PFSK-1 (cell line): ENCODE measurements at regions not wholly inside any gene's neighbourhood (a gene's known extent, or its start where the extent isn't known, plus 50 kb on each side); places are given as distances from the start of the nearest gene placed in this dataset.

ENCODE experiments used
- FOXP2 ChIP-seq: optimal IDR thresholded peaks from 2 replicates; pipeline ENCODE3; 2011; ENCODE audit warnings: borderline replicate concordance, control low read depth, inconsistent platforms; ENCODE audit not compliant: insufficient read depth; ENCODE audit errors: extremely low read length, extremely low read depth
- POLR2AphosphoS5 ChIP-seq: IDR thresholded peaks from 2 replicates; pipeline ENCODE4 v1.6.1; 2012; ENCODE audit warnings: low read depth, mild to moderate bottlenecking, control low read depth, low read length, moderate library complexity
- SIN3A ChIP-seq: IDR thresholded peaks from 2 replicates; pipeline ENCODE4 v1.6.1; 2012; ENCODE audit warnings: mild to moderate bottlenecking, low read length, moderate library complexity, borderline replicate concordance; ENCODE audit not compliant: insufficient read depth
- TAF1 ChIP-seq: IDR thresholded peaks from 2 replicates; pipeline ENCODE4 v1.6.1; 2012; ENCODE audit warnings: low read length, control low read depth, borderline replicate concordance; ENCODE audit not compliant: insufficient read depth
- TF ChIP-seq, protein P1 (sequence below), 2 experiments: IDR thresholded peaks; 2 replicates each; pipeline versions ENCODE4 v1.6.1 to v1.8.0; 2011 to 2012; ENCODE audit warnings: low read depth in 2 of 2, low read length in 2 of 2, control low read depth in 1 of 2, inconsistent platforms in 1 of 2, mild to moderate bottlenecking in 1 of 2, moderate library complexity in 1 of 2; ENCODE audit not compliant: insufficient read depth in 1 of 2

DNA sequence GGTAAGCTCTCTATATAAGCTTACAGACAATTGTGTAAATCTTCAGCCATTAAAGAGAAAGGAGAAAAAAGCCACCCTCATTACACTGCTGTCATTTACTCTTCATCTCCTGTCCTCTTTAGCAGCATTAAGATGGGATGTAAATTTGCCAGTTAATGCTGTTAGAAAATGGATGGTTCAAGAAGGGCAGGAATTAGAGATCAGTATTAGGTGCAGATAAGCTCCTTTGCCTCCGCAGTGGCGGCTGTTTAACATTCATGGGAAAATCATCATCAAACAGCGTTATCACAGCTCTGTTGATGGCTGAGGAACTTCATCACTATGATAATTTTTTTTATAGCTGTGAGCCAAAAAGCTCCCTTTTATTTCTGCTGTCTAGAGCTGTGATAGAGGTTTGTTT lies 61.8 kb upstream of the FAM204A start:
- no peak for TF ChIP-seq FOXP2
- no peak for TF ChIP-seq SIN3A
- no peak for TF ChIP-seq TAF1
- no peak for TF ChIP-seq POLR2AphosphoS5
- TF ChIP-seq, protein P1, sequence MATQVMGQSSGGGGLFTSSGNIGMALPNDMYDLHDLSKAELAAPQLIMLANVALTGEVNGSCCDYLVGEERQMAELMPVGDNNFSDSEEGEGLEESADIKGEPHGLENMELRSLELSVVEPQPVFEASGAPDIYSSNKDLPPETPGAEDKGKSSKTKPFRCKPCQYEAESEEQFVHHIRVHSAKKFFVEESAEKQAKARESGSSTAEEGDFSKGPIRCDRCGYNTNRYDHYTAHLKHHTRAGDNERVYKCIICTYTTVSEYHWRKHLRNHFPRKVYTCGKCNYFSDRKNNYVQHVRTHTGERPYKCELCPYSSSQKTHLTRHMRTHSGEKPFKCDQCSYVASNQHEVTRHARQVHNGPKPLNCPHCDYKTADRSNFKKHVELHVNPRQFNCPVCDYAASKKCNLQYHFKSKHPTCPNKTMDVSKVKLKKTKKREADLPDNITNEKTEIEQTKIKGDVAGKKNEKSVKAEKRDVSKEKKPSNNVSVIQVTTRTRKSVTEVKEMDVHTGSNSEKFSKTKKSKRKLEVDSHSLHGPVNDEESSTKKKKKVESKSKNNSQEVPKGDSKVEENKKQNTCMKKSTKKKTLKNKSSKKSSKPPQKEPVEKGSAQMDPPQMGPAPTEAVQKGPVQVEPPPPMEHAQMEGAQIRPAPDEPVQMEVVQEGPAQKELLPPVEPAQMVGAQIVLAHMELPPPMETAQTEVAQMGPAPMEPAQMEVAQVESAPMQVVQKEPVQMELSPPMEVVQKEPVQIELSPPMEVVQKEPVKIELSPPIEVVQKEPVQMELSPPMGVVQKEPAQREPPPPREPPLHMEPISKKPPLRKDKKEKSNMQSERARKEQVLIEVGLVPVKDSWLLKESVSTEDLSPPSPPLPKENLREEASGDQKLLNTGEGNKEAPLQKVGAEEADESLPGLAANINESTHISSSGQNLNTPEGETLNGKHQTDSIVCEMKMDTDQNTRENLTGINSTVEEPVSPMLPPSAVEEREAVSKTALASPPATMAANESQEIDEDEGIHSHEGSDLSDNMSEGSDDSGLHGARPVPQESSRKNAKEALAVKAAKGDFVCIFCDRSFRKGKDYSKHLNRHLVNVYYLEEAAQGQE (IDR thresholded peaks at IDR 0.05; ENCODE audit: insufficient read depth in 1 of 2, low read depth in 2 of 2, low read length in 2 of 2): no peak

DNA sequence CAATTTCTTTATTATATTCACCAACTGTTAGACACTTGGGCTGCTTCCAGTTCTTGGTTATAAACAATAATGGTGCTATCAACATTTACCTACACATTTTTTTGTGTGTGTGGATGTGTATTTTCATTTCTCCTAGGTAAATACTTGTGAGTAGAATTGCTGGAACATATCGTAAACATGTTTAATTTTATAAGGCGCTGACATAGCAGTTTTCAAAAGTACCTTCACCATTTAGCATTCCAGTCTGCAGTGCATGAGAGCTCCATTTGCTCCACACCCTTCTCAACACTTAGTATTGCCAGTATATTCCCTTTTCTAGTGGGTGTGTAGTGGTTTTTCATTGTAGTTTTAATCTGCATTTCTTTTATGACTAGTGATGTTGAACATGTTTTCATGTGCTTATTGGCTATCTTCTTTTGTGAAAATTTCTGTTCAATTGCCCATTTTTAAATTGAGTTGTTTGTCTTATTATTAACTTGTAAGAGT lies 59.6 kb upstream of the FAM204A start:
- TF ChIP-seq POLR2AphosphoS5 (no peak), FOXP2 (no peak), SIN3A (no peak), TAF1 (no peak)
- TF ChIP-seq, protein P1 (IDR thresholded peaks at IDR 0.05; ENCODE audit: insufficient read depth in 1 of 2, low read depth in 2 of 2, low read length in 2 of 2): no peak

DNA sequence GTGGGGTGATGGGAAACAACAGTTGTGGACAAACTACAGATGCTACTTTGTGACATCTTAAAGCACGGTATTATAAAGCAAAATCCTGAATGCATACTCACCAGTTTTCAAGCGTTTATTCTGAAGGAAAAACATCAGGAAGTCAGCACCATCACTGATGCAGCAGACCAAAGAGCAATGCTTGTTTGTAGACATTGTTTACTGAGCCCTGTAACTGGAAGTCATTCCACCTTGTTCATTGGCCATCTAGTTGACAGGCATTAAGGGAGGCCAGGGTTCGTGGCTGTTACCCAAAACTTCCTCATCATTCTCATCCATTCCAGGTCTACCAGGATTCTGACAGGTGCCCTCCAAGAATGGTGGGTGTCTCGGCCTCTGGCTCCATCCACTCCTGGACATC lies 55.3 kb upstream of the FAM204A start:
- TF ChIP-seq POLR2AphosphoS5 (no peak), FOXP2 (no peak), TAF1 (no peak), SIN3A (no peak)

DNA sequence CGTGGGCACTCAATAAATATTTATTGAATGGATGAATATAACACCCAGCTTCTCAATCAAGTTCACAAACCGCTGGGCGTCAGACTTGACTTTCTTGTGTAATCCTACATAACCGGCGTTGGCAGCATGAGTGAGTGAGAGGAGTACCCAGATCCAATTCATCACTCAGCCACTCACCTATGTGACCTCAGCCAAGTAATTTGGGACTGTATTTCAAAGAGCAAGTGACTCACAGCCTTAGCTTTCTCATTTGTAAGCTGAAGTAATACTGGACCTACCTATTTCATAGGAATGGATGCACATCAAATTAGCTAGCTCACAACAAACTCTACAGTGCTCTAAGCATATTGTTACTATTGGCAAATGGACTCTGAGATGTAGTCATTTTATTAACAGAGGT lies 53.8 kb upstream of the FAM204A start:
- TF ChIP-seq FOXP2 (no peak), SIN3A (no peak), POLR2AphosphoS5 (no peak), TAF1 (no peak)
- TF ChIP-seq, protein P1 (IDR thresholded peaks at IDR 0.05; ENCODE audit: insufficient read depth in 1 of 2, low read depth in 2 of 2, low read length in 2 of 2): no peak

DNA sequence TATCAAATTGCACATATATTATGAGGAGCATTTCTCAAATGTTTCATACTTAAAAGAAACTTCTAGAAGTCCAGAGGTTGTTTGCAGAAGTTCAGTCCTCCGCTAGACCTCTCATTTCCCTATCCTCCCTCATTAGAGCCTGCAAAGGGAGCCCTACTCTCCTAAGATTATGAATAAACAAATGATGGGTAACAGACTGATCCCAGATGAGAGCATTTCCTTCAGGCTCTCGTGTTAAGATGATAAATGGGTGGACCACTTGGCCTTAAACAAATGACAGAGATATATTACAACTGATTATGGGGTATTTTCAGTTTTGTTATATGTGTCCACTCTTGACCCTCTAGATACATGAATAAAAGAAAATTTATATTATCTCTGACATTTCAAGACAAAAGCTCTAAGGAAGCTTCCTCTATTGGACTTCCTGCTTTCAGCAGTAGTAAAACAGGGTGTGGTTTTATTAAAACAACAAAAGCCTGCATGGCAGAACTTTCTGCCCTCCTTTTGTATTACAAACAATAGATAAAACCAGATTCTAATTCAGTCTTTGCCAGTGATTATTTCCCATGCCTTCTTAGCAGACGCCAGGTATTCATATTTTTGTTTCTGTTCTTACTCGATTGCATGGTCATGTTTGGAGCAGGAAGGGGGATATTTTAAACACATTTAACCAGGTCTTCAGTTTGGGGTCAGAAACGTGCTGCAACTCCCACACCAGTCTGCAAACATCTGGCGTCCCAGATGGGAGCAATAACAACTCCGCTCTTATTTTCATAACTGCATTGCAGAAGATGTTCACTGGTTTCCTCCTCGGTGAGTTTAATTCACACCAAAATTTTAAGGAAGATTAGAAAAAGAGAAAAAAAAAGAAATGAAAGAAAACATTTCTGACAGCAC lies 52.4 kb upstream of the FAM204A start:
- no peak for TF ChIP-seq SIN3A
- no peak for TF ChIP-seq POLR2AphosphoS5
- TF ChIP-seq FOXP2: no peak
- TF ChIP-seq, protein P1 (IDR thresholded peaks at IDR 0.05; ENCODE audit: insufficient read depth in 1 of 2, low read depth in 2 of 2, low read length in 2 of 2): no peak
- no peak for TF ChIP-seq TAF1
